IMR-90 (cell line): ENCODE measurements at regions not wholly inside any gene's neighbourhood (a gene's known extent, or its start where the extent isn't known, plus 50 kb on each side); places are given as distances from the start of the nearest gene placed in this dataset.

Experiments used
- ATAC-seq: fragments of 200-7000 bp; cut with Tn5 transposase; 2 replicates; pipeline ENCODE4 v1.9.1; 2020; ENCODE audit warnings: low read depth, mild to moderate bottlenecking, moderate library complexity
- BruUV-seq: library from RNA; stranded (reverse); fragments of 400-500 nt; replicated peaks from 2 replicates; lab custom pipeline; 2021; lab: Mats Ljungman, UMichigan
- CTCF ChIA-PET: fragments of 300-600 bp; formaldehyde crosslinking; extraction: SDS; loops from one replicate; lab custom pipeline; 2021; ENCODE audit warnings: antibody characterized with exemption; lab: Yijun Ruan, JAX
- POLR2A ChIA-PET: fragments of 300-600 bp; sonication (Branson Sonifier 250); formaldehyde crosslinking; loops from one replicate; lab custom pipeline; 2022; ENCODE audit warnings: antibody characterized with exemption; ENCODE audit not compliant: unreplicated experiment; lab: Charles Lee
- DNase-seq: peaks from one replicate; pipeline ENCODE4 v3.0.0; 2013
- H2AFZ ChIP-seq: replicated peaks from 2 replicates; pipeline ENCODE3; 2013; ENCODE audit warnings: low read length, mild to moderate bottlenecking; ENCODE audit not compliant: poor library complexity
- H2AK5ac ChIP-seq: 2 replicates; pipeline ENCODE4 v1.6.1; 2013; ENCODE audit warnings: low read depth, low read length, inconsistent platforms
- H2AK9ac ChIP-seq: replicated peaks from 2 replicates; pipeline ENCODE3; 2013; ENCODE audit warnings: mild to moderate bottlenecking, low read depth, low read length, moderate library complexity; ENCODE audit not compliant: poor library complexity
- H2BK120ac ChIP-seq: 2 replicates; pipeline ENCODE4 v1.6.1; 2013; ENCODE audit warnings: low read depth, low read length, inconsistent platforms
- H2BK15ac ChIP-seq: 3 replicates; pipeline ENCODE4 v1.6.1; 2013; ENCODE audit warnings: low read depth, low read length, inconsistent platforms
- H2BK20ac ChIP-seq: 2 replicates; pipeline ENCODE4 v1.6.1; 2013; ENCODE audit warnings: low read depth, mild to moderate bottlenecking, inconsistent platforms, low read length, moderate library complexity
- H2BK5ac ChIP-seq: 2 replicates; pipeline ENCODE4 v1.6.1; 2013; ENCODE audit warnings: mild to moderate bottlenecking, low read depth, low read length, inconsistent platforms; ENCODE audit not compliant: poor library complexity, severe bottlenecking
- H3K14ac ChIP-seq: replicated peaks from 2 replicates; pipeline ENCODE4 v1.6.1; 2013; ENCODE audit warnings: low read depth, low read length, inconsistent platforms
- H3K18ac ChIP-seq: 2 replicates; pipeline ENCODE4 v1.6.1; 2013; ENCODE audit warnings: low read depth, low read length, control low read depth
- H3K23ac ChIP-seq: 2 replicates; pipeline ENCODE4 v1.6.1; 2013; ENCODE audit warnings: low read depth, low read length, inconsistent platforms
- H3K27ac ChIP-seq: 2 replicates; pipeline ENCODE4 v1.5.1; 2013; ENCODE audit warnings: mild to moderate bottlenecking, control low read depth, low read length; ENCODE audit not compliant: insufficient read depth
- H3K27me3 ChIP-seq: 2 replicates; pipeline ENCODE4 v1.6.1; 2013; ENCODE audit warnings: low read length; ENCODE audit not compliant: control insufficient read depth, insufficient read depth
- H3K36me3 ChIP-seq: 2 replicates; pipeline ENCODE4 v1.6.1; 2013; ENCODE audit warnings: low read length, mixed read lengths; ENCODE audit not compliant: control insufficient read depth, insufficient read depth
- H3K4ac ChIP-seq: 2 replicates; pipeline ENCODE4 v1.6.1; 2013; ENCODE audit warnings: low read depth, low read length, inconsistent platforms
- H3K4me1 ChIP-seq: 2 replicates; pipeline ENCODE4 v1.6.1; 2013; ENCODE audit warnings: low read length, mixed read lengths; ENCODE audit not compliant: control insufficient read depth, insufficient read depth
- H3K4me2 ChIP-seq: 2 replicates; pipeline ENCODE4 v1.6.1; 2013; ENCODE audit warnings: low read depth, mild to moderate bottlenecking, control low read depth, low read length, moderate library complexity
- H3K4me3 ChIP-seq: 2 replicates; pipeline ENCODE4 v1.5.1; 2013; ENCODE audit warnings: low read depth, mild to moderate bottlenecking, control low read depth, low read length, moderate library complexity; ENCODE audit not compliant: insufficient read depth
- H3K56ac ChIP-seq: 2 replicates; pipeline ENCODE4 v1.6.1; 2013; ENCODE audit warnings: low read length, inconsistent platforms; ENCODE audit not compliant: insufficient read depth; ENCODE audit errors: extremely low read depth
- H3K79me1 ChIP-seq, 2 experiments: 2 replicates each; pipeline ENCODE4 v1.6.1; 2013; ENCODE audit warnings: low read length in 2 of 2, inconsistent platforms in 1 of 2, low read depth in 1 of 2
- H3K9ac ChIP-seq: 2 replicates; pipeline ENCODE4 v1.6.1; 2013; ENCODE audit warnings: low read depth, low read length, control low read depth
- H3K9me1 ChIP-seq: 2 replicates; pipeline ENCODE4 v1.6.1; 2013; ENCODE audit warnings: low read length, inconsistent platforms; ENCODE audit not compliant: insufficient read depth
- H3K9me3 ChIP-seq: 2 replicates; pipeline ENCODE4 v1.6.1; 2013; ENCODE audit warnings: low read length; ENCODE audit not compliant: control insufficient read depth, insufficient read depth
- H4K20me1 ChIP-seq: 2 replicates; pipeline ENCODE4 v1.6.1; 2013; ENCODE audit warnings: low read length, inconsistent platforms; ENCODE audit not compliant: insufficient read depth
- H4K5ac ChIP-seq: 2 replicates; pipeline ENCODE4 v1.6.1; 2013; ENCODE audit warnings: mild to moderate bottlenecking, low read depth, low read length, control low read depth
- H4K8ac ChIP-seq, 2 experiments: 2 replicates each; pipeline ENCODE4 v1.6.1; 2013; ENCODE audit warnings: low read depth in 2 of 2, low read length in 2 of 2, control low read depth in 1 of 2, inconsistent platforms in 1 of 2
- H4K91ac ChIP-seq: 2 replicates; pipeline ENCODE4 v1.6.1; 2013; ENCODE audit warnings: low read depth, low read length, inconsistent platforms; ENCODE audit not compliant: insufficient read depth
- BHLHE40 ChIP-seq: fragments of 150-350 bp; IDR thresholded peaks from 2 replicates; pipeline ENCODE4 v1.6.1; 2016; ENCODE audit warnings: mild to moderate bottlenecking, low read depth, low read length
- CEBPB ChIP-seq: IDR thresholded peaks from 2 replicates; pipeline ENCODE4 v1.6.1; 2012; ENCODE audit warnings: low read depth, low read length, improper control_type of control experiment
- RAD21 ChIP-seq: IDR thresholded peaks from 2 replicates; pipeline ENCODE4 v1.6.1; 2012; ENCODE audit warnings: low read length, improper control_type of control experiment
- WGBS, 2 experiments: methylation state at CpG; one replicate each; pipeline versions ENCODE4 v1.1.5 to v1.1.7; 2013; ENCODE audit warnings: missing lambda C conversion rate in 2 of 2; ENCODE audit not compliant: insufficient read length in 1 of 2; ENCODE audit errors: extremely low coverage in 2 of 2; 5-methylcytosine and 5-hydroxymethylcytosine counted together
- dilution Hi-C: fragments of 300-500 bp; cut with HindIII; formaldehyde crosslinking; loops from one replicate; pipeline ENCODE4 v1.14.3; 2018; ENCODE audit warnings: low sequenced_read_pairs; ENCODE audit not compliant: unreplicated experiment
- in situ Hi-C: fragments of 300-500 bp; cut with MboI; formaldehyde crosslinking; loops from 3 replicates; pipeline ENCODE4 v1.14.3; 2019; ENCODE audit warnings: low sequenced_read_pairs, inconsistent platforms, mixed read lengths
- intact Hi-C: fragments of 100-400 bp; cut with micrococcal nuclease; formaldehyde crosslinking; loops from 2 replicates; pipeline ENCODE4 v1.10.0; 2022
- TF ChIP-seq, protein P1 (sequence below): conservative IDR thresholded peaks from 2 replicates; pipeline ENCODE4 v1.5.1; 2012; ENCODE audit warnings: mild to moderate bottlenecking, low read depth, low read length, improper control_type of control experiment
- TF ChIP-seq, protein P2 (sequence below): fragments of 150-350 bp; IDR thresholded peaks from 2 replicates; pipeline ENCODE4 v1.6.1; 2016; ENCODE audit warnings: low read depth, mild to moderate bottlenecking, low read length, moderate library complexity, borderline replicate concordance

GRCh38 chr5:91898019-91898418 lies 514.9 kb upstream of the ARRDC3 start:
- no peaks in the 10 kb centered on the region for H4K20me1 ChIP-seq
- DNase-seq (no peak), ATAC-seq (no peak)
- H4K8ac ChIP-seq, result no peak overlapping the region
- no peaks in the 10 kb centered on the region for H3K9me1 ChIP-seq
- ChIA-PET CTCF (no interaction called here), POLR2A (no interaction called here)
- no peak overlapping the region for H3K4me3 ChIP-seq
- H2BK20ac ChIP-seq, result no peak overlapping the region
- H3K23ac ChIP-seq, result no peak overlapping the region
- WGBS, 2 experiments, result no CpG with 5 or more reads among the region's 6 CpGs
- no peaks in the 10 kb centered on the region for H3K9me3 ChIP-seq
- no peak overlapping the region for H3K4me2 ChIP-seq
- no peak overlapping the region for H3K18ac ChIP-seq
- no peak overlapping the region for H3K4ac ChIP-seq
- H4K5ac ChIP-seq, result no peak overlapping the region
- H2AK9ac ChIP-seq, result no peak overlapping the region
- dilution Hi-C loops (no loop called here), in situ Hi-C loops (no loop called here), intact Hi-C loops (no loop called here)
- H3K9ac ChIP-seq, result no peak overlapping the region
- no peak overlapping the region for H3K56ac ChIP-seq
- H3K27me3 ChIP-seq, result no peaks in the 10 kb centered on the region
- no peak overlapping the region for H3K27ac ChIP-seq
- no peak overlapping the region for H2AK5ac ChIP-seq
- H2BK120ac ChIP-seq, result no peak overlapping the region
- H3K79me1 ChIP-seq, result no peaks in the 10 kb centered on the region
- no peak overlapping the region for H2BK5ac ChIP-seq
- no peak overlapping the region for H2BK15ac ChIP-seq
- no peaks in the 10 kb centered on the region for H3K36me3 ChIP-seq
- BruUV-seq, result no TSS peak
- H4K91ac ChIP-seq, result no peak overlapping the region
- no peak overlapping the region for H2AFZ ChIP-seq
- no peak overlapping the region for H3K14ac ChIP-seq
- H3K4me1 ChIP-seq, result no peaks in the 10 kb centered on the region
- TF ChIP-seq, protein P1, sequence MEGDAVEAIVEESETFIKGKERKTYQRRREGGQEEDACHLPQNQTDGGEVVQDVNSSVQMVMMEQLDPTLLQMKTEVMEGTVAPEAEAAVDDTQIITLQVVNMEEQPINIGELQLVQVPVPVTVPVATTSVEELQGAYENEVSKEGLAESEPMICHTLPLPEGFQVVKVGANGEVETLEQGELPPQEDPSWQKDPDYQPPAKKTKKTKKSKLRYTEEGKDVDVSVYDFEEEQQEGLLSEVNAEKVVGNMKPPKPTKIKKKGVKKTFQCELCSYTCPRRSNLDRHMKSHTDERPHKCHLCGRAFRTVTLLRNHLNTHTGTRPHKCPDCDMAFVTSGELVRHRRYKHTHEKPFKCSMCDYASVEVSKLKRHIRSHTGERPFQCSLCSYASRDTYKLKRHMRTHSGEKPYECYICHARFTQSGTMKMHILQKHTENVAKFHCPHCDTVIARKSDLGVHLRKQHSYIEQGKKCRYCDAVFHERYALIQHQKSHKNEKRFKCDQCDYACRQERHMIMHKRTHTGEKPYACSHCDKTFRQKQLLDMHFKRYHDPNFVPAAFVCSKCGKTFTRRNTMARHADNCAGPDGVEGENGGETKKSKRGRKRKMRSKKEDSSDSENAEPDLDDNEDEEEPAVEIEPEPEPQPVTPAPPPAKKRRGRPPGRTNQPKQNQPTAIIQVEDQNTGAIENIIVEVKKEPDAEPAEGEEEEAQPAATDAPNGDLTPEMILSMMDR, result no peak
- TF ChIP-seq, protein P2, sequence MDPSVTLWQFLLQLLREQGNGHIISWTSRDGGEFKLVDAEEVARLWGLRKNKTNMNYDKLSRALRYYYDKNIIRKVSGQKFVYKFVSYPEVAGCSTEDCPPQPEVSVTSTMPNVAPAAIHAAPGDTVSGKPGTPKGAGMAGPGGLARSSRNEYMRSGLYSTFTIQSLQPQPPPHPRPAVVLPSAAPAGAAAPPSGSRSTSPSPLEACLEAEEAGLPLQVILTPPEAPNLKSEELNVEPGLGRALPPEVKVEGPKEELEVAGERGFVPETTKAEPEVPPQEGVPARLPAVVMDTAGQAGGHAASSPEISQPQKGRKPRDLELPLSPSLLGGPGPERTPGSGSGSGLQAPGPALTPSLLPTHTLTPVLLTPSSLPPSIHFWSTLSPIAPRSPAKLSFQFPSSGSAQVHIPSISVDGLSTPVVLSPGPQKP, result no peak
- TF ChIP-seq CEBPB, result 0 out of 2 replicates have a peak, but pooled peaks have one; percentile 6
- TF ChIP-seq RAD21, result no peak
- TF ChIP-seq BHLHE40, result no peak
